Astrocyte (in vitro differentiated cells and primary cell): ENCODE measurements at regions not wholly inside any gene's neighbourhood (a gene's known extent, or its start where the extent isn't known, plus 50 kb on each side); places are given as distances from the start of the nearest gene placed in this dataset.

Source experiments
- CTCF ChIP-seq: IDR thresholded peaks from 2 replicates; pipeline ENCODE4 v1.5.1; 2011; ENCODE audit warnings: low read depth, mild to moderate bottlenecking, inconsistent platforms, low read length, moderate library complexity; ENCODE audit not compliant: insufficient read depth
- EZH2 ChIP-seq: IDR thresholded peaks from 2 replicates; pipeline ENCODE4 v1.6.1; 2012; ENCODE audit warnings: mild to moderate bottlenecking, low read length, inconsistent platforms; ENCODE audit not compliant: insufficient read depth

GRCh38 chr9:115946530-115946929 is 207.1 kb upstream of the PAPPA start:
- TF ChIP-seq CTCF (no peak), EZH2 (no peak)
